Activated CD8-positive, alpha-beta T cell treated with anti-CD3 and anti-CD28 coated beads for 36 hours (primary cell): ENCODE measurements at regions not wholly inside any gene's neighbourhood (a gene's known extent, or its start where the extent isn't known, plus 50 kb on each side); places are given as distances from the start of the nearest gene placed in this dataset.

ENCODE experiments used
- ATAC-seq: fragments of 200-7000 bp; cut with Tn5 transposase; one replicate; pipeline ENCODE4 v1.10.0; 2021; ENCODE audit warnings: mild to moderate bottlenecking, moderate library complexity
- CTCF ChIA-PET: fragments of 350-600 bp; sonication (Branson Sonifier 250); formaldehyde crosslinking; loops from one replicate; lab custom pipeline; 2021; ENCODE audit warnings: antibody characterized with exemption; lab: Charles Lee
- POLR2A ChIA-PET: fragments of 350-600 bp; sonication (Branson Sonifier 250); formaldehyde crosslinking; loops from one replicate; lab custom pipeline; 2021; ENCODE audit warnings: antibody characterized with exemption; lab: Charles Lee
- DNase-seq: peaks from one replicate; pipeline ENCODE4 v3.0.0-alpha.2; 2020
- H3K27ac Mint-ChIP-seq: one replicate; pipeline ENCODE4 v1.8.0; 2021; ENCODE audit warnings: mild to moderate bottlenecking, mixed read lengths
- H3K27me3 Mint-ChIP-seq: one replicate; pipeline ENCODE4 v1.8.0; 2021; ENCODE audit warnings: mixed read lengths
- H3K36me3 Mint-ChIP-seq: one replicate; pipeline ENCODE4 v1.8.0; 2021; ENCODE audit warnings: low read depth, mixed read lengths
- H3K4me1 Mint-ChIP-seq: one replicate; pipeline ENCODE4 v1.8.0; 2021; ENCODE audit warnings: low read depth, mixed read lengths
- H3K4me3 Mint-ChIP-seq: one replicate; pipeline ENCODE4 v1.8.0; 2021; ENCODE audit warnings: mild to moderate bottlenecking, moderate library complexity, mixed read lengths
- H3K9me3 Mint-ChIP-seq: one replicate; pipeline ENCODE4 v1.8.0; 2021; ENCODE audit warnings: mixed read lengths
- CTCF ChIP-seq: fragments of 200-600 bp; IDR thresholded peaks from one replicate; pipeline ENCODE4 v1.8.0; 2022; ENCODE audit warnings: antibody characterized with exemption, mild to moderate bottlenecking
- intact Hi-C: fragments of 100-400 bp; cut with micrococcal nuclease; formaldehyde crosslinking; loops from one replicate; pipeline ENCODE4 v1.10.0; 2022

- intact Hi-C loops = no loop called here
- ATAC-seq (no peak), DNase-seq (no peak)
- POLR2A ChIA-PET = no interaction called here
- no peak overlapping the region for H3K4me3 Mint-ChIP-seq
- H3K27me3 Mint-ChIP-seq = peaks cover 2% of the 10 kb centered on the region
- H3K36me3 Mint-ChIP-seq = no peaks in the 10 kb centered on the region
- no peaks in the 10 kb centered on the region for H3K4me1 Mint-ChIP-seq
- no peak overlapping the region for H3K27ac Mint-ChIP-seq
- no peaks in the 10 kb centered on the region for H3K9me3 Mint-ChIP-seq
- no peak for TF ChIP-seq CTCF
- CTCF ChIA-PET = no interaction called here
Measured at GRCh38 chr9:80233906-80234305, 662.1 kb downstream of the TLE4 start.

- Mint-ChIP-seq H3K4me3 (no peak overlapping the region), H3K27me3 (peaks cover 2% of the 10 kb centered on the region), H3K36me3 (no peaks in the 10 kb centered on the region), H3K9me3 (no peaks in the 10 kb centered on the region), H3K4me1 (no peaks in the 10 kb centered on the region), H3K27ac (no peak overlapping the region)
- intact Hi-C loops = no loop called here
- DNase-seq (no peak), ATAC-seq (no peak)
- TF ChIP-seq CTCF = no peak
- ChIA-PET POLR2A (no interaction called here), CTCF (no interaction called here)
Measured at GRCh38 chr9:80233102-80233843, 661.5 kb downstream of the TLE4 start.

- ATAC-seq (no peak), DNase-seq (no peak)
- CTCF ChIA-PET = no interaction called here
- no peak overlapping the region for H3K4me3 Mint-ChIP-seq
- POLR2A ChIA-PET = no interaction called here
- intact Hi-C loops = no loop called here
- H3K27ac Mint-ChIP-seq = no peak overlapping the region
- peaks cover 2% of the 10 kb centered on the region for H3K27me3 Mint-ChIP-seq
- TF ChIP-seq CTCF = no peak
- no peaks in the 10 kb centered on the region for H3K9me3 Mint-ChIP-seq
- H3K36me3 Mint-ChIP-seq = no peaks in the 10 kb centered on the region
- no peaks in the 10 kb centered on the region for H3K4me1 Mint-ChIP-seq
Measured at GRCh38 chr9:80231318-80232236, 659.8 kb downstream of the TLE4 start.

- Mint-ChIP-seq H3K4me3 (no peak overlapping the region), H3K9me3 (no peaks in the 10 kb centered on the region), H3K27ac (no peak overlapping the region), H3K4me1 (no peaks in the 10 kb centered on the region), H3K36me3 (no peaks in the 10 kb centered on the region), H3K27me3 (no peaks in the 10 kb centered on the region)
- intact Hi-C loops = no loop called here
- ChIA-PET POLR2A (no interaction called here), CTCF (no interaction called here)
- no peak for DNase-seq
- no peak for TF ChIP-seq CTCF
- no peak for ATAC-seq
Measured at GRCh38 chr9:80223897-80224296, 652.1 kb downstream of the TLE4 start.
